ENCODE measurements at regions not wholly inside any gene's neighbourhood (a gene's known extent, or its start where the extent isn't known, plus 50 kb on each side); places are given as distances from the start of the nearest gene placed in this dataset.

DNA sequence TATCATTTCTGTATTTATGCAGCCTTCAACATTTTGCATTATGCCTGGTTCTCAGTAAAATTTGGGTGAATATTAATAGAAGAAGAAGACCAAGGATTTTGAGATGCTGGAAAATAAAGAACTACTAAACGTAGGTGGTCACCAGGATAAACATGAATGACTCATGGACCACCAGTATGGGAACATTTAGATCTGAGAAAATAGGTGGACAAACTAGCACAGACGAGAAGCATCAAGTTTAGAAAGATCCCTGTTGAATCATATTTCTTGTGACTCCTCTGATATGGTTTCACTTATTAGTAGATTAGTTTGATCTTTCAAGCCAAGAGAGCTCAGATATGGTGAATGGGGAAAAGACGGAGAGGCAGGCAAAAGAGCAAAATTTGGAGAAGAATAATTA, 97.9 kb downstream of the RAP2B start:
- intact Hi-C loops (cut with micrococcal nuclease) = no loop called here
- Histone ChIP-seq H4K20me1 (replicated peaks; ENCODE audit: control insufficient read depth, extremely low read depth, insufficient read depth, low read length) (no peaks in the 10 kb centered on the region), H3K36me3 (ENCODE audit: control insufficient read depth in 2 of 2, extremely low read depth in 1 of 2, insufficient read depth in 2 of 2, low read length in 2 of 2) (no peaks in the 10 kb centered on the region), H3K4me1 (ENCODE audit: control insufficient read depth, extremely low read depth, insufficient read depth, low read length) (peaks cover 23% of the 10 kb centered on the region), H3K9me3 (replicated peaks; ENCODE audit: control insufficient read depth, insufficient read depth, low read length) (no peaks in the 10 kb centered on the region), H3K79me2 (ENCODE audit: control insufficient read depth, insufficient read depth, low read length) (no peaks in the 10 kb centered on the region), H3K27me3 (ENCODE audit: control insufficient read depth in 2 of 2, insufficient read depth in 2 of 2, low read length in 2 of 2) (no peaks in the 10 kb centered on the region), H3K27ac (ENCODE audit: insufficient read depth, low read depth, low read length) (no peak overlapping the region), H3K4me3 (replicated peaks in 1 of 3; ENCODE audit: insufficient read depth in 1 of 3, low read depth in 1 of 3, low read length in 3 of 3) (no peak overlapping the region), H2AFZ (ENCODE audit: low read depth, low read length) (no peak overlapping the region), H3K4me2 (ENCODE audit: insufficient read depth, low read length) (no peak overlapping the region), H3K9me1 (replicated peaks; ENCODE audit: control insufficient read depth, extremely low read depth, insufficient read depth, low read length) (no peaks in the 10 kb centered on the region), H3K9ac (replicated peaks; ENCODE audit: extremely low read depth, insufficient read depth, low read length) (no peak overlapping the region)
- POLR2A ChIA-PET = no interaction called here
- no peak for DNase-seq (ENCODE audit: low read depth, low spot score)
- no TSS peak for BruUV-seq (replicated peaks)
- TF ChIP-seq JUN (IDR thresholded peaks at IDR 0.05; ENCODE audit: borderline replicate concordance, insufficient read depth, insufficient read length, low read depth) (no peak), POLR2AphosphoS5 (IDR thresholded peaks at IDR 0.05; ENCODE audit: insufficient read depth, low read depth, low read length) (no peak), MYC (IDR thresholded peaks at IDR 0.05; ENCODE audit: low read depth, low read length) (no peak), FOS (IDR thresholded peaks at IDR 0.05; ENCODE audit: borderline replicate concordance, insufficient read depth, low read length) (no peak), EZH2 (IDR thresholded peaks at IDR 0.05; ENCODE audit: borderline replicate concordance, low read depth, low read length, severe bottlenecking) (no peak)
- FAIRE-seq = no peak
- CTCF ChIA-PET = interaction anchor here (0.8 to 1.0 kb wide), 2 partner anchors 9 to 12 kb away, joined by 3 read pairs; no protein-coding TSS in a partner anchor
- dilution Hi-C loops (cut with MboI; ENCODE audit: extremely low pct_ligation_motif_present, low sequenced_read_pairs) = no loop called here

DNA sequence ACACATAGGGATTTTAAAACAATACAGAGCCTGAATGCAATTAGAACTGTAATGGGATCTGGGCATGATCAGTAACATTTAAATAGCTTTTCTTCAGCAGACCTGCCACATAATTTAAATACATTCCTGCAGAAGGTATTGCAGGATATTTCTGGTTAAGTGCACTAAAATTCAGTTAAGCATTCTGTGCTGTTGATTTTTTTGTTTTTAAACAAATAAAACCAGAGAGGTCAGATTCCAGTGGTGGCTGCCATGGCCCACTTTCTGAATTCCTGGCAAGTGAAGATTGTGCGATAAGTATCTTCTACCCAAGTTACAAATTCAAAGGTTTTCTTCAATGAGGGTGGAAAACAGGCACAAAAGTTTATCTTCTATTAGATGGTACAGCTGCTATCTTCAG, 98.7 kb downstream of the RAP2B start:
- Histone ChIP-seq H2AFZ (ENCODE audit: low read depth, low read length) (no peak overlapping the region), H3K27ac (ENCODE audit: insufficient read depth, low read depth, low read length) (no peak overlapping the region), H3K9me1 (replicated peaks; ENCODE audit: control insufficient read depth, extremely low read depth, insufficient read depth, low read length) (no peaks in the 10 kb centered on the region), H3K79me2 (ENCODE audit: control insufficient read depth, insufficient read depth, low read length) (no peaks in the 10 kb centered on the region), H3K4me2 (ENCODE audit: insufficient read depth, low read length) (no peak overlapping the region), H3K4me1 (ENCODE audit: control insufficient read depth, extremely low read depth, insufficient read depth, low read length) (peaks cover 19% of the 10 kb centered on the region), H4K20me1 (replicated peaks; ENCODE audit: control insufficient read depth, extremely low read depth, insufficient read depth, low read length) (no peaks in the 10 kb centered on the region), H3K9me3 (replicated peaks; ENCODE audit: control insufficient read depth, insufficient read depth, low read length) (no peaks in the 10 kb centered on the region), H3K9ac (replicated peaks; ENCODE audit: extremely low read depth, insufficient read depth, low read length) (no peak overlapping the region), H3K27me3 (ENCODE audit: control insufficient read depth in 2 of 2, insufficient read depth in 2 of 2, low read length in 2 of 2) (no peaks in the 10 kb centered on the region), H3K36me3 (ENCODE audit: control insufficient read depth in 2 of 2, extremely low read depth in 1 of 2, insufficient read depth in 2 of 2, low read length in 2 of 2) (no peaks in the 10 kb centered on the region), H3K4me3 (replicated peaks in 1 of 3; ENCODE audit: insufficient read depth in 1 of 3, low read depth in 1 of 3, low read length in 3 of 3) (no peak overlapping the region)
- dilution Hi-C loops (cut with MboI; ENCODE audit: extremely low pct_ligation_motif_present, low sequenced_read_pairs) = no loop called here
- TF ChIP-seq, protein P1, sequence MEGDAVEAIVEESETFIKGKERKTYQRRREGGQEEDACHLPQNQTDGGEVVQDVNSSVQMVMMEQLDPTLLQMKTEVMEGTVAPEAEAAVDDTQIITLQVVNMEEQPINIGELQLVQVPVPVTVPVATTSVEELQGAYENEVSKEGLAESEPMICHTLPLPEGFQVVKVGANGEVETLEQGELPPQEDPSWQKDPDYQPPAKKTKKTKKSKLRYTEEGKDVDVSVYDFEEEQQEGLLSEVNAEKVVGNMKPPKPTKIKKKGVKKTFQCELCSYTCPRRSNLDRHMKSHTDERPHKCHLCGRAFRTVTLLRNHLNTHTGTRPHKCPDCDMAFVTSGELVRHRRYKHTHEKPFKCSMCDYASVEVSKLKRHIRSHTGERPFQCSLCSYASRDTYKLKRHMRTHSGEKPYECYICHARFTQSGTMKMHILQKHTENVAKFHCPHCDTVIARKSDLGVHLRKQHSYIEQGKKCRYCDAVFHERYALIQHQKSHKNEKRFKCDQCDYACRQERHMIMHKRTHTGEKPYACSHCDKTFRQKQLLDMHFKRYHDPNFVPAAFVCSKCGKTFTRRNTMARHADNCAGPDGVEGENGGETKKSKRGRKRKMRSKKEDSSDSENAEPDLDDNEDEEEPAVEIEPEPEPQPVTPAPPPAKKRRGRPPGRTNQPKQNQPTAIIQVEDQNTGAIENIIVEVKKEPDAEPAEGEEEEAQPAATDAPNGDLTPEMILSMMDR (IDR thresholded peaks at IDR 0.05; ENCODE audit: extremely low read depth in 1 of 2, insufficient read depth in 1 of 2, low read depth in 1 of 2, low read length in 2 of 2) = no peak
- TF ChIP-seq POLR2AphosphoS5 (IDR thresholded peaks at IDR 0.05; ENCODE audit: insufficient read depth, low read depth, low read length) = no peak
- DNase-seq (ENCODE audit: low read depth, low spot score) (no peak), FAIRE-seq (no peak)
- ChIA-PET CTCF (no interaction called here), POLR2A (no interaction called here)
- no TSS peak for BruUV-seq (replicated peaks)
- intact Hi-C loops (cut with micrococcal nuclease) = no loop called here
